GM23338 (cell line): ENCODE measurements at regions not wholly inside any gene's neighbourhood (a gene's known extent, or its start where the extent isn't known, plus 50 kb on each side); places are given as distances from the start of the nearest gene placed in this dataset.

ENCODE experiments used
- ATAC-seq: fragments of 200-7000 bp; cut with Tn5 transposase; 3 replicates; pipeline ENCODE4 v1.9.1; 2020
- DNase-seq: peaks from one replicate; pipeline ENCODE4 v3.0.0-alpha.2; 2015; ENCODE audit warnings: low spot score
- H2AFZ ChIP-seq: fragments of 200-600 bp; sonication (generic); 2 replicates; pipeline ENCODE4 v1.8.0; 2016; ENCODE audit warnings: antibody characterized with exemption, mild to moderate bottlenecking, moderate library complexity
- H3F3A ChIP-seq: fragments of 200-600 bp; sonication (generic); replicated peaks from 2 replicates; pipeline ENCODE4 v1.8.0; 2017; ENCODE audit warnings: antibody characterized with exemption, mixed run types, low read depth
- H3K27ac ChIP-seq: fragments of 200-600 bp; sonication (generic); 2 replicates; pipeline ENCODE4 v1.6.1; 2016; ENCODE audit warnings: low read depth
- H3K27me3 ChIP-seq: fragments of 200-600 bp; sonication (generic); 2 replicates; pipeline ENCODE4 v1.8.0; 2016; ENCODE audit warnings: mild to moderate bottlenecking, mixed run types, moderate library complexity; ENCODE audit not compliant: insufficient read depth
- H3K36me3 ChIP-seq: fragments of 200-600 bp; sonication (generic); 2 replicates; pipeline ENCODE4 v1.8.0; 2016; ENCODE audit warnings: mild to moderate bottlenecking; ENCODE audit not compliant: insufficient read depth
- H3K4me1 ChIP-seq: fragments of 200-600 bp; sonication (generic); 2 replicates; pipeline ENCODE4 v1.8.0; 2016; ENCODE audit warnings: mild to moderate bottlenecking, moderate library complexity; ENCODE audit not compliant: insufficient read depth
- H3K4me2 ChIP-seq: fragments of 200-600 bp; sonication (generic); 2 replicates; pipeline ENCODE4 v1.7.1; 2017; ENCODE audit warnings: mixed run types
- H3K4me3 ChIP-seq: fragments of 200-600 bp; sonication (generic); 2 replicates; pipeline ENCODE4 v1.6.1; 2016; ENCODE audit warnings: mixed run types
- H3K79me2 ChIP-seq: fragments of 200-600 bp; sonication (generic); replicated peaks from 2 replicates; pipeline ENCODE4 v1.8.0; 2017; ENCODE audit warnings: mild to moderate bottlenecking; ENCODE audit not compliant: insufficient read depth
- H3K9me2 ChIP-seq: fragments of 200-600 bp; sonication (generic); 2 replicates; pipeline ENCODE4 v1.8.0; 2017; ENCODE audit not compliant: insufficient read depth
- H4K20me1 ChIP-seq: fragments of 200-600 bp; sonication (generic); replicated peaks from 2 replicates; pipeline ENCODE4 v1.8.0; 2017; ENCODE audit warnings: mild to moderate bottlenecking; ENCODE audit not compliant: insufficient read depth
- H3K27ac Mint-ChIP-seq: 2 replicates; pipeline ENCODE4 v1.8.0; 2020; ENCODE audit warnings: inconsistent platforms, mild to moderate bottlenecking, moderate library complexity, mixed read lengths
- H3K27me3 Mint-ChIP-seq: 3 replicates; pipeline ENCODE4 v1.8.0; 2022; ENCODE audit warnings: low read depth, mild to moderate bottlenecking, moderate library complexity, mixed read lengths, inconsistent platforms; ENCODE audit not compliant: insufficient read depth, poor library complexity
- H3K36me3 Mint-ChIP-seq: 3 replicates; pipeline ENCODE4 v1.8.0; 2021; ENCODE audit warnings: low read depth, mild to moderate bottlenecking, inconsistent platforms, moderate library complexity, mixed read lengths
- H3K4me1 Mint-ChIP-seq: 3 replicates; pipeline ENCODE4 v1.8.0; 2020; ENCODE audit warnings: mild to moderate bottlenecking, inconsistent platforms, mixed read lengths
- H3K4me3 Mint-ChIP-seq: 3 replicates; pipeline ENCODE4 v1.8.0; 2021; ENCODE audit warnings: moderate library complexity, mild to moderate bottlenecking, inconsistent platforms, mixed read lengths
- H3K9me3 Mint-ChIP-seq: 3 replicates; pipeline ENCODE4 v1.8.0; 2020; ENCODE audit warnings: moderate library complexity, mild to moderate bottlenecking, inconsistent platforms, mixed read lengths
- CREB1 ChIP-seq: fragments of 250-450 bp; sonication (Bioruptor Pico); IDR thresholded peaks from 2 replicates; pipeline ENCODE4 v1.5.0; 2020; ENCODE audit warnings: low read depth, mild to moderate bottlenecking, moderate library complexity
- EZH2 ChIP-seq: fragments of 200-600 bp; sonication (generic); IDR thresholded peaks from one replicate; pipeline ENCODE4 v1.8.0; 2017; ENCODE audit warnings: antibody characterized with exemption, mild to moderate bottlenecking, low read depth; ENCODE audit not compliant: unreplicated experiment
- EZH2phosphoT487 ChIP-seq: fragments of 200-600 bp; sonication (generic); IDR thresholded peaks from one replicate; pipeline ENCODE4 v1.8.1; 2018; ENCODE audit warnings: antibody characterized with exemption; ENCODE audit not compliant: unreplicated experiment
- JUNB ChIP-seq: IDR thresholded peaks from one replicate; pipeline ENCODE4 v1.6.1; 2016; ENCODE audit warnings: antibody characterized with exemption; ENCODE audit not compliant: unreplicated experiment
- NANOG ChIP-seq: IDR thresholded peaks from 2 replicates; pipeline ENCODE4 v1.6.1; 2016; ENCODE audit warnings: antibody characterized with exemption, borderline replicate concordance
- POLR2AphosphoS5 ChIP-seq: IDR thresholded peaks from 2 replicates; pipeline ENCODE4 v1.6.1; 2016; ENCODE audit warnings: antibody characterized with exemption, low read depth
- STAT1 ChIP-seq: IDR thresholded peaks from one replicate; pipeline ENCODE4 v1.6.1; 2016; ENCODE audit warnings: antibody characterized with exemption; ENCODE audit not compliant: unreplicated experiment
- ZNF114 ChIP-seq: fragments of 250-450 bp; sonication (Bioruptor Pico); IDR thresholded peaks from 2 replicates; pipeline ENCODE4 v1.5.0; 2020; ENCODE audit warnings: mild to moderate bottlenecking, moderate library complexity
- ZNF331 ChIP-seq: fragments of 250-450 bp; sonication (Bioruptor Pico); IDR thresholded peaks from 2 replicates; pipeline ENCODE4 v1.5.0; 2020; ENCODE audit warnings: low read depth, mild to moderate bottlenecking, moderate library complexity
- TF ChIP-seq, protein P1 (sequence below): fragments of 250-450 bp; sonication (Bioruptor Pico); IDR thresholded peaks from 2 replicates; pipeline ENCODE4 v1.5.0; 2020; ENCODE audit warnings: mild to moderate bottlenecking, moderate library complexity
- TF ChIP-seq, protein P2 (sequence below): IDR thresholded peaks from one replicate; pipeline ENCODE4 v1.6.1; 2018; ENCODE audit warnings: antibody characterized with exemption; ENCODE audit not compliant: unreplicated experiment
- TF ChIP-seq, protein P3 (sequence below): IDR thresholded peaks from 2 replicates; pipeline ENCODE4 v1.6.1; 2016; ENCODE audit warnings: antibody characterized with exemption
- TF ChIP-seq, protein P4 (sequence below), 2 experiments: fragments of 200-600 bp in 1 of 2; sonication (generic) in 1 of 2; conservative IDR thresholded peaks; 2 replicates each; pipeline versions ENCODE4 v1.5.1 to v1.6.1; 2016 to 2017; ENCODE audit warnings: antibody characterized with exemption in 2 of 2, low read depth in 2 of 2, mild to moderate bottlenecking in 2 of 2, moderate library complexity in 1 of 2

DNA sequence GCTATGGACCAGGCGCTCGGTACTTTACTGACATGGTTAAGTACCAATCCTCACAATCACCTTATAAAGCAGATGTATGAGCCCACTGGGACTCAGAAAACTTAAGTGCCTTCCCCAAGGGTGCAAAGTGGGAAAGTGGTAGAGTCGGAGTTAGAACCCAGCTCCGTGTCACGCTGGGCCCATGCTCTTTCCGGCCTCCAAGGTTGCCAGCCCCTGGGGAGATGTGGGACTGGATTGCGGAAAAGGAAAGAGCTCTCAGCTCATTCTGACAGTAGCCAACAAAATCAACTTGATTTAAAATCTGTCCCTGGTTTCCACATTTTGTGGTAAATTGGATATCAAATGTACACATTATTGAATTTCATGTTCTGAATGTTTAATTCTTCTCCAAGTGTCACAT lies 403.8 kb downstream of the DCDC2C start:
- H3K36me3 Mint-ChIP-seq: peaks cover 18% of the 10 kb centered on the region
- H3K27me3 Mint-ChIP-seq: peaks cover 2% of the 10 kb centered on the region

More for the DNA sequence above, 403.8 kb downstream of the DCDC2C start:
- no peak overlapping the region for H3K4me2 ChIP-seq
- no peaks in the 10 kb centered on the region for H3K36me3 ChIP-seq
- no peaks in the 10 kb centered on the region for H3K27me3 ChIP-seq
- ATAC-seq (no peak), DNase-seq (no peak)
- H3K79me2 ChIP-seq: no peaks in the 10 kb centered on the region
- no peaks in the 10 kb centered on the region for H3F3A ChIP-seq
- Mint-ChIP-seq H3K4me3 (no peak overlapping the region), H3K4me1 (no peaks in the 10 kb centered on the region), H3K27ac (no peak overlapping the region), H3K9me3 (peaks cover 54% of the 10 kb centered on the region)
- H4K20me1 ChIP-seq: no peaks in the 10 kb centered on the region
- H2AFZ ChIP-seq: no peak overlapping the region
- no peaks in the 10 kb centered on the region for H3K4me1 ChIP-seq
- no peak overlapping the region for H3K4me3 ChIP-seq
- no peaks in the 10 kb centered on the region for H3K9me2 ChIP-seq
- TF ChIP-seq POLR2AphosphoS5: no peak
- TF ChIP-seq, protein P1, sequence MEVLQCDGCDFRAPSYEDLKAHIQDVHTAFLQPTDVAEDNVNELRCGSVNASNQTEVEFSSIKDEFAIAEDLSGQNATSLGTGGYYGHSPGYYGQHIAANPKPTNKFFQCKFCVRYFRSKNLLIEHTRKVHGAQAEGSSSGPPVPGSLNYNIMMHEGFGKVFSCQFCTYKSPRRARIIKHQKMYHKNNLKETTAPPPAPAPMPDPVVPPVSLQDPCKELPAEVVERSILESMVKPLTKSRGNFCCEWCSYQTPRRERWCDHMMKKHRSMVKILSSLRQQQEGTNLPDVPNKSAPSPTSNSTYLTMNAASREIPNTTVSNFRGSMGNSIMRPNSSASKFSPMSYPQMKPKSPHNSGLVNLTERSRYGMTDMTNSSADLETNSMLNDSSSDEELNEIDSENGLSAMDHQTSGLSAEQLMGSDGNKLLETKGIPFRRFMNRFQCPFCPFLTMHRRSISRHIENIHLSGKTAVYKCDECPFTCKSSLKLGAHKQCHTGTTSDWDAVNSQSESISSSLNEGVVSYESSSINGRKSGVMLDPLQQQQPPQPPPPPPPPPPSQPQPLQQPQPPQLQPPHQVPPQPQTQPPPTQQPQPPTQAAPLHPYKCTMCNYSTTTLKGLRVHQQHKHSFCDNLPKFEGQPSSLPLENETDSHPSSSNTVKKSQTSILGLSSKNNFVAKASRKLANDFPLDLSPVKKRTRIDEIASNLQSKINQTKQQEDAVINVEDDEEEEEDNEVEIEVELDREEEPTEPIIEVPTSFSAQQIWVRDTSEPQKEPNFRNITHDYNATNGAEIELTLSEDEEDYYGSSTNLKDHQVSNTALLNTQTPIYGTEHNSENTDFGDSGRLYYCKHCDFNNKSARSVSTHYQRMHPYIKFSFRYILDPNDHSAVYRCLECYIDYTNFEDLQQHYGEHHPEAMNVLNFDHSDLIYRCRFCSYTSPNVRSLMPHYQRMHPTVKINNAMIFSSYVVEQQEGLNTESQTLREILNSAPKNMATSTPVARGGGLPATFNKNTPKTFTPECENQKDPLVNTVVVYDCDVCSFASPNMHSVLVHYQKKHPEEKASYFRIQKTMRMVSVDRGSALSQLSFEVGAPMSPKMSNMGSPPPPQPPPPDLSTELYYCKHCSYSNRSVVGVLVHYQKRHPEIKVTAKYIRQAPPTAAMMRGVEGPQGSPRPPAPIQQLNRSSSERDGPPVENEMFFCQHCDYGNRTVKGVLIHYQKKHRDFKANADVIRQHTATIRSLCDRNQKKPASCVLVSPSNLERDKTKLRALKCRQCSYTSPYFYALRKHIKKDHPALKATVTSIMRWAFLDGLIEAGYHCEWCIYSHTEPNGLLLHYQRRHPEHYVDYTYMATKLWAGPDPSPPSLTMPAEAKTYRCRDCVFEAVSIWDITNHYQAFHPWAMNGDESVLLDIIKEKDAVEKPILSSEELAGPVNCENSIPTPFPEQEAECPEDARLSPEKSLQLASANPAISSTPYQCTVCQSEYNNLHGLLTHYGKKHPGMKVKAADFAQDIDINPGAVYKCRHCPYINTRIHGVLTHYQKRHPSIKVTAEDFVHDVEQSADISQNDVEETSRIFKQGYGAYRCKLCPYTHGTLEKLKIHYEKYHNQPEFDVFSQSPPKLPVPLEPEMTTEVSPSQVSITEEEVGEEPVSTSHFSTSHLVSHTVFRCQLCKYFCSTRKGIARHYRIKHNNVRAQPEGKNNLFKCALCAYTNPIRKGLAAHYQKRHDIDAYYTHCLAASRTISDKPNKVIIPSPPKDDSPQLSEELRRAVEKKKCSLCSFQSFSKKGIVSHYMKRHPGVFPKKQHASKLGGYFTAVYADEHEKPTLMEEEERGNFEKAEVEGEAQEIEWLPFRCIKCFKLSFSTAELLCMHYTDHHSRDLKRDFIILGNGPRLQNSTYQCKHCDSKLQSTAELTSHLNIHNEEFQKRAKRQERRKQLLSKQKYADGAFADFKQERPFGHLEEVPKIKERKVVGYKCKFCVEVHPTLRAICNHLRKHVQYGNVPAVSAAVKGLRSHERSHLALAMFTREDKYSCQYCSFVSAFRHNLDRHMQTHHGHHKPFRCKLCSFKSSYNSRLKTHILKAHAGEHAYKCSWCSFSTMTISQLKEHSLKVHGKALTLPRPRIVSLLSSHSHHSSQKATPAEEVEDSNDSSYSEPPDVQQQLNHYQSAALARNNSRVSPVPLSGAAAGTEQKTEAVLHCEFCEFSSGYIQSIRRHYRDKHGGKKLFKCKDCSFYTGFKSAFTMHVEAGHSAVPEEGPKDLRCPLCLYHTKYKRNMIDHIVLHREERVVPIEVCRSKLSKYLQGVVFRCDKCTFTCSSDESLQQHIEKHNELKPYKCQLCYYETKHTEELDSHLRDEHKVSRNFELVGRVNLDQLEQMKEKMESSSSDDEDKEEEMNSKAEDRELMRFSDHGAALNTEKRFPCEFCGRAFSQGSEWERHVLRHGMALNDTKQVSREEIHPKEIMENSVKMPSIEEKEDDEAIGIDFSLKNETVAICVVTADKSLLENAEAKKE (CRISPR knock-in tag): no peak
- no peak for TF ChIP-seq ZNF331 (CRISPR knock-in tag)
- no peak for TF ChIP-seq STAT1
- TF ChIP-seq NANOG: no peak
- no peak for TF ChIP-seq EZH2phosphoT487
- TF ChIP-seq ZNF114 (CRISPR knock-in tag): no peak
- TF ChIP-seq, protein P2, sequence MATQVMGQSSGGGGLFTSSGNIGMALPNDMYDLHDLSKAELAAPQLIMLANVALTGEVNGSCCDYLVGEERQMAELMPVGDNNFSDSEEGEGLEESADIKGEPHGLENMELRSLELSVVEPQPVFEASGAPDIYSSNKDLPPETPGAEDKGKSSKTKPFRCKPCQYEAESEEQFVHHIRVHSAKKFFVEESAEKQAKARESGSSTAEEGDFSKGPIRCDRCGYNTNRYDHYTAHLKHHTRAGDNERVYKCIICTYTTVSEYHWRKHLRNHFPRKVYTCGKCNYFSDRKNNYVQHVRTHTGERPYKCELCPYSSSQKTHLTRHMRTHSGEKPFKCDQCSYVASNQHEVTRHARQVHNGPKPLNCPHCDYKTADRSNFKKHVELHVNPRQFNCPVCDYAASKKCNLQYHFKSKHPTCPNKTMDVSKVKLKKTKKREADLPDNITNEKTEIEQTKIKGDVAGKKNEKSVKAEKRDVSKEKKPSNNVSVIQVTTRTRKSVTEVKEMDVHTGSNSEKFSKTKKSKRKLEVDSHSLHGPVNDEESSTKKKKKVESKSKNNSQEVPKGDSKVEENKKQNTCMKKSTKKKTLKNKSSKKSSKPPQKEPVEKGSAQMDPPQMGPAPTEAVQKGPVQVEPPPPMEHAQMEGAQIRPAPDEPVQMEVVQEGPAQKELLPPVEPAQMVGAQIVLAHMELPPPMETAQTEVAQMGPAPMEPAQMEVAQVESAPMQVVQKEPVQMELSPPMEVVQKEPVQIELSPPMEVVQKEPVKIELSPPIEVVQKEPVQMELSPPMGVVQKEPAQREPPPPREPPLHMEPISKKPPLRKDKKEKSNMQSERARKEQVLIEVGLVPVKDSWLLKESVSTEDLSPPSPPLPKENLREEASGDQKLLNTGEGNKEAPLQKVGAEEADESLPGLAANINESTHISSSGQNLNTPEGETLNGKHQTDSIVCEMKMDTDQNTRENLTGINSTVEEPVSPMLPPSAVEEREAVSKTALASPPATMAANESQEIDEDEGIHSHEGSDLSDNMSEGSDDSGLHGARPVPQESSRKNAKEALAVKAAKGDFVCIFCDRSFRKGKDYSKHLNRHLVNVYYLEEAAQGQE: no peak
- no peak for TF ChIP-seq EZH2
- TF ChIP-seq CREB1: no peak
- TF ChIP-seq, protein P3, sequence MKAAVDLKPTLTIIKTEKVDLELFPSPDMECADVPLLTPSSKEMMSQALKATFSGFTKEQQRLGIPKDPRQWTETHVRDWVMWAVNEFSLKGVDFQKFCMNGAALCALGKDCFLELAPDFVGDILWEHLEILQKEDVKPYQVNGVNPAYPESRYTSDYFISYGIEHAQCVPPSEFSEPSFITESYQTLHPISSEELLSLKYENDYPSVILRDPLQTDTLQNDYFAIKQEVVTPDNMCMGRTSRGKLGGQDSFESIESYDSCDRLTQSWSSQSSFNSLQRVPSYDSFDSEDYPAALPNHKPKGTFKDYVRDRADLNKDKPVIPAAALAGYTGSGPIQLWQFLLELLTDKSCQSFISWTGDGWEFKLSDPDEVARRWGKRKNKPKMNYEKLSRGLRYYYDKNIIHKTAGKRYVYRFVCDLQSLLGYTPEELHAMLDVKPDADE: no peak
- no peak for TF ChIP-seq JUNB
- TF ChIP-seq, protein P4, sequence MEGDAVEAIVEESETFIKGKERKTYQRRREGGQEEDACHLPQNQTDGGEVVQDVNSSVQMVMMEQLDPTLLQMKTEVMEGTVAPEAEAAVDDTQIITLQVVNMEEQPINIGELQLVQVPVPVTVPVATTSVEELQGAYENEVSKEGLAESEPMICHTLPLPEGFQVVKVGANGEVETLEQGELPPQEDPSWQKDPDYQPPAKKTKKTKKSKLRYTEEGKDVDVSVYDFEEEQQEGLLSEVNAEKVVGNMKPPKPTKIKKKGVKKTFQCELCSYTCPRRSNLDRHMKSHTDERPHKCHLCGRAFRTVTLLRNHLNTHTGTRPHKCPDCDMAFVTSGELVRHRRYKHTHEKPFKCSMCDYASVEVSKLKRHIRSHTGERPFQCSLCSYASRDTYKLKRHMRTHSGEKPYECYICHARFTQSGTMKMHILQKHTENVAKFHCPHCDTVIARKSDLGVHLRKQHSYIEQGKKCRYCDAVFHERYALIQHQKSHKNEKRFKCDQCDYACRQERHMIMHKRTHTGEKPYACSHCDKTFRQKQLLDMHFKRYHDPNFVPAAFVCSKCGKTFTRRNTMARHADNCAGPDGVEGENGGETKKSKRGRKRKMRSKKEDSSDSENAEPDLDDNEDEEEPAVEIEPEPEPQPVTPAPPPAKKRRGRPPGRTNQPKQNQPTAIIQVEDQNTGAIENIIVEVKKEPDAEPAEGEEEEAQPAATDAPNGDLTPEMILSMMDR (conservative IDR thresholded peaks at IDR 0.05; ENCODE audit: low read depth in 2 of 2): no peak
- H3K27ac ChIP-seq: no peak overlapping the region
